DOHH2 (cell line): ENCODE measurements at regions not wholly inside any gene's neighbourhood (a gene's known extent, or its start where the extent isn't known, plus 50 kb on each side); places are given as distances from the start of the nearest gene placed in this dataset.

Experiments used
- CTCF ChIP-seq: fragments of 200-600 bp; sonication (generic); IDR thresholded peaks from one replicate; pipeline ENCODE4 v1.5.1; 2014; ENCODE audit warnings: antibody characterized with exemption, mild to moderate bottlenecking, low read depth, low read length; ENCODE audit not compliant: poor library complexity, severe bottlenecking
- EZH2phosphoT487 ChIP-seq: fragments of 200-600 bp; sonication (generic); IDR thresholded peaks from 2 replicates; pipeline ENCODE4 v1.6.1; 2017; ENCODE audit warnings: borderline replicate concordance, mild to moderate bottlenecking, antibody characterized with exemption, low read length, moderate library complexity, mixed read lengths

GRCh38 chr5:3265131-3265885, 330.3 kb upstream of the IRX1 start:
- no peak for TF ChIP-seq CTCF
- TF ChIP-seq EZH2phosphoT487 = no peak
